IPS DF 4.7 (cell line): ENCODE measurements at regions not wholly inside any gene's neighbourhood (a gene's known extent, or its start where the extent isn't known, plus 50 kb on each side); places are given as distances from the start of the nearest gene placed in this dataset.

Experiments used
- DNase-seq: peaks from one replicate; pipeline ENCODE4 v3.0.0-alpha.2; 2013; ENCODE audit warnings: low spot score; ENCODE audit errors: extremely low read depth

- no peak for DNase-seq
These were observed 195.3 kb upstream of the TCF21 start for GRCh38 chr6:133693565-133693964.

- no peak for DNase-seq
These were observed 191.7 kb upstream of the TCF21 start for GRCh38 chr6:133697185-133697584.

- DNase-seq = no peak
These were observed 191.2 kb upstream of the TCF21 start for GRCh38 chr6:133697666-133698065.

GRCh38 chr6:133698272-133698671 is 190.6 kb upstream of the TCF21 start:
- DNase-seq = no peak

- DNase-seq = no peak
These were observed 189.1 kb upstream of the TCF21 start for GRCh38 chr6:133699741-133700385.

- DNase-seq = no peak
These were observed 187.1 kb upstream of the TCF21 start for GRCh38 chr6:133701633-133702331.

- DNase-seq = no peak
These were observed 184.5 kb upstream of the TCF21 start for GRCh38 chr6:133704371-133704770.

- DNase-seq = no peak
These were observed 183.8 kb upstream of the TCF21 start for GRCh38 chr6:133705066-133705465.

- DNase-seq = no peak
These were observed 183.2 kb upstream of the TCF21 start for GRCh38 chr6:133705731-133706130.

- DNase-seq = no peak
These were observed 181.5 kb upstream of the TCF21 start for GRCh38 chr6:133707456-133707855.

- no peak for DNase-seq
These were observed 178.1 kb upstream of the TCF21 start for GRCh38 chr6:133710826-133711225.

- DNase-seq = no peak
These were observed 173.6 kb upstream of the TCF21 start for GRCh38 chr6:133715270-133715669.

GRCh38 chr6:133724726-133725125 is 164.2 kb upstream of the TCF21 start:
- no peak for DNase-seq

GRCh38 chr6:133726188-133726587 is 162.7 kb upstream of the TCF21 start:
- no peak for DNase-seq

GRCh38 chr6:133730881-133731280 is 158.0 kb upstream of the TCF21 start:
- no peak for DNase-seq

GRCh38 chr6:133740218-133740617 is 148.7 kb upstream of the TCF21 start:
- no peak for DNase-seq

GRCh38 chr6:133740816-133741215 is 148.1 kb upstream of the TCF21 start:
- no peak for DNase-seq

GRCh38 chr6:133741375-133741861 is 147.5 kb upstream of the TCF21 start:
- DNase-seq = no peak

- no peak for DNase-seq
These were observed 145.3 kb upstream of the TCF21 start for GRCh38 chr6:133743621-133744020.

GRCh38 chr6:133746417-133746770 is 142.5 kb upstream of the TCF21 start:
- DNase-seq = no peak

- DNase-seq = no peak
These were observed 140.3 kb upstream of the TCF21 start for GRCh38 chr6:133748628-133749027.

GRCh38 chr6:133749427-133749826 is 139.5 kb upstream of the TCF21 start:
- no peak for DNase-seq

GRCh38 chr6:133752129-133752528 is 136.8 kb upstream of the TCF21 start:
- no peak for DNase-seq
